Aorta (tissue), 5 donors: ENCODE measurements at regions not wholly inside any gene's neighbourhood (a gene's known extent, or its start where the extent isn't known, plus 50 kb on each side); places are given as distances from the start of the nearest gene placed in this dataset.

Experiments
- ATAC-seq: fragments of 200-7000 bp; cut with Tn5 transposase; one replicate; pipeline ENCODE4 v1.9.1; 2022; ENCODE audit warnings: moderate library complexity; ENCODE audit not compliant: low FRiP score
- DNase-seq, 2 donors: peaks; one replicate each; pipeline ENCODE4 v3.0.0-alpha.2; 2020
- H3K27ac ChIP-seq, 2 donors: one replicate each; pipeline ENCODE4 v1.5.1; 2013; ENCODE audit warnings: low read length in 2 of 2, mild to moderate bottlenecking in 2 of 2, moderate library complexity in 2 of 2, control low read depth in 1 of 2, inconsistent platforms in 1 of 2, low read depth in 1 of 2
- H3K27me3 ChIP-seq, 2 donors: one replicate each; pipeline ENCODE4 v1.6.1; 2013; ENCODE audit warnings: control low read depth in 1 of 2, low read length in 1 of 2, mild to moderate bottlenecking in 1 of 2, moderate library complexity in 1 of 2; ENCODE audit not compliant: insufficient read depth in 2 of 2, control insufficient read depth in 1 of 2
- H3K36me3 ChIP-seq, 2 donors: one replicate each; pipeline ENCODE4 v1.6.1; 2013; ENCODE audit warnings: control low read depth in 1 of 2, low read length in 1 of 2, mild to moderate bottlenecking in 1 of 2; ENCODE audit not compliant: insufficient read depth in 2 of 2, control insufficient read depth in 1 of 2
- H3K4me1 ChIP-seq, 2 donors: one replicate each; pipeline ENCODE4 v1.6.1; 2013; ENCODE audit warnings: low read length in 2 of 2, control low read depth in 1 of 2, mild to moderate bottlenecking in 1 of 2, moderate library complexity in 1 of 2; ENCODE audit not compliant: insufficient read depth in 2 of 2, control insufficient read depth in 1 of 2
- H3K4me3 ChIP-seq, 2 donors: one replicate each; pipeline ENCODE4 v1.5.1; 2013; ENCODE audit warnings: low read length in 2 of 2, control low read depth in 1 of 2, mild to moderate bottlenecking in 1 of 2
- H3K9me3 ChIP-seq: one replicate; pipeline ENCODE4 v1.6.1; 2013; ENCODE audit warnings: mild to moderate bottlenecking, low read length; ENCODE audit not compliant: control insufficient read depth
- WGBS, 2 donors: extraction: QIAGEN DNeasy Blood & Tissue Kit; methylation state at CpG; one replicate each; pipeline ENCODE4 v1.1.7; 2013; 5-methylcytosine and 5-hydroxymethylcytosine counted together
- intact Hi-C, 2 donors: fragments of 100-400 bp; cut with DNase I; formaldehyde crosslinking; loops; one replicate each; pipeline versions ENCODE4 v1.14.2 to v1.15.0; 2022
- donor health status: healthy with polysubstance abuse.
- donor health status: Bipolar disorder and iron deficiency.
- donor health status: DM: no; HTN: no; CAD: no.
- donor health status: DM: no; HTN: no; CAD: no.
- donor health status: DM: yes; HTN: yes; CAD: no.

DNA sequence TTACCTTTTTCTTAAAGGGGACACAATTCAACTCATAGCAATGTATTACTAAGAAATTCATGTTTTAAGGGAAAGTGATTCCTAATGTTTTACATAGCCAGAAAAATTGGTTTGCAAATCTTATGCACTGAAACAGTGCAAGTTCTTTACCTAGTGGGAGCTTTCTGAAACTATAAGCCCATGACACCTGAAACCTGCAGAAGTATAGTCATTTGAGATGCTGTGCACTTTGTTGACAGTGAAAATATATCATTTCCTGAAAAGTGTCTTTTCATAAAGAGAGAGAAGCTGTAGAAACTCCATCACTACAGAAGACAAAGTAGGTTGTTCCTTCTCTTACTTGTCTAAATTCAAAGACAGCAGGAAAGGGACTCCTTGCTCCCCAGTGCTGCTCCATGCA, 517.1 kb downstream of the LMO7 start:
- DNase-seq (no peak), ATAC-seq (no peak)
- Histone ChIP-seq H3K36me3 (no peaks in the 10 kb centered on the region), H3K9me3 (no peaks in the 10 kb centered on the region), H3K27me3 (no peaks in the 10 kb centered on the region), H3K27ac (no peak overlapping the region), H3K4me1 (no peaks in the 10 kb centered on the region), H3K4me3 (no peak overlapping the region)
- intact Hi-C loops = no loop called here

DNA sequence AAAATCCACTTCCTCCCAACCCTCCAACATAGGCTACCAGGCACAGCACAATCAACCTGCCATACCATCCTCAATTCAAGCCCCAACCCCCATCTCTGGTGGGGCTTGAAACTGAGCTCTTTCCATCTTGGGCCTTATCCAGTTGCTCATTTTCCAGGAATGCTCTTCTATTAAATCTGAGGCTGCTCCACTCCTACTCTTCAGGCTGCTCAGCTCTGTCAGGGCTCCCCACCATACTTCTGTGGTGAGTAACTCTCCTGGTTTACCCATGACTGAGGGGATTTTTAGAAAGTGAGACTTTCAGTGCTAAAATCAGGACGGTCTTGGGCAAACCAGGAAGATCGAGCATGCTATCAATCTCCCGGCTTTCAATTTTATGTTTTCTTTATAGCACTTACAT, 512.8 kb downstream of the LMO7 start:
- no peak for ATAC-seq
- no peak for DNase-seq
- Histone ChIP-seq H3K27me3 (no peaks in the 10 kb centered on the region), H3K9me3 (no peaks in the 10 kb centered on the region), H3K36me3 (no peaks in the 10 kb centered on the region), H3K4me3 (no peak overlapping the region), H3K27ac (peak overlapping the region in 1 of 2 donors; percentile 51), H3K4me1 (no peaks in the 10 kb centered on the region)
- intact Hi-C loops = no loop called here
- WGBS, 2 donors = 26 to 32% methylated on average over 3 of the region's 3 CpGs

DNA sequence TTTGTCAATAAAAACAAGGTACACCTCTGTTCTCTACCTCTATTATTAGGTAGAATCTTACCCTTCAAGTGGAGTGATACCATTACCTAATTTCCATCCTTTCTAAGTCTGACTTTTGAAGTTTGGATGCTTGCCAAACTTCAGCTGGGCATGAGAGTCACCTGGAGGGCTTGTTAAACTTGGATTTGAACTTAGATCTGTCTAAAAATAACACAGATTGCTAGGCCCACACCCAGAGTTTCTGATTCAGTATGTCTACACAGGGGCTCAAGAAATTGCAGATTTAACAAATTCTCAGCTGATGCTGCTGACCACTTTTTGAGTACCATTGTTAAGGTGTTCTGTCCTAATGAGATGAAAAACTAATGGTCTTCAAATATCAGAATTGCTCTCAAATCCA, 512.2 kb downstream of the LMO7 start:
- no peak for ATAC-seq
- intact Hi-C loops = no loop called here
- Histone ChIP-seq H3K27me3 (no peaks in the 10 kb centered on the region), H3K27ac (no peak overlapping the region), H3K4me1 (no peaks in the 10 kb centered on the region), H3K4me3 (no peak overlapping the region), H3K9me3 (no peaks in the 10 kb centered on the region), H3K36me3 (no peaks in the 10 kb centered on the region)
- DNase-seq = no peak

DNA sequence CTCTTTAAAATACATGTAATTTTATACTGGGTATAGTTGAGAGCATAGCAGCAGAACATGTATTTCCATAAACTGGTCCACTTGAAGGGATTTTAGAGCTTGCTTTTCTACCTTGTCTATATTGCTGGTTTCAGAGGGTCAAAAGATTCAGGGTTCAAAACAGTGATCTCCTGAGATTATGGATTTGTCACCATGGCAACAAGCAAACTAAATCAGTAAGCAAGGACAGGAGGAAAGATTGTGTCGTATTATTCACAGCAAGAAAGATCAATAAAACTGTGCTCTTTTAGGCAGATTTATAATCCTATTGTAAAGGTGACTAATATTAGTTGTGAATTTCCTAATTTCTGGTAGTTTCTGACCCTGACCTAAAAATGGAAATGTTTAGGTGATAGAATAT, 496.4 kb downstream of the LMO7 start:
- no peak for DNase-seq

DNA sequence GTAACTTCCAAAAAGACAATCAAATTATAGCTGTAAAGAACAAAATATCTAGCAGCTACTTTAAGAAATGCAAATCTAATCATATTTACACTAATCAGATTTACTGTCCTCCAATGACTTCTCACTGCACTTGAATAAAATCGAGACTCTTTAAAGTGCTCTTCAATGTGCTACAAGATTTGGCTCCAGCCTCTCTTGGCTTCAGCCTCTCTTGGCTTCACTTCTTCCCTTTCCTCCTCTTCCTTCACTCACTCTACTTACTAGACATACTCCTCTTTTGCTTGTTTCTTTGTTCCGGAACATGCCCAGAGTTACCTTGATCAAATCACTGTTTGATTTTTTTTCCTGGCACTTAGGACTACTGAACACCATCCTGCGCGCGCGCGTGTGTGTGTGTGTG, 495.4 kb downstream of the LMO7 start:
- Histone ChIP-seq H3K4me1 (no peaks in the 10 kb centered on the region), H3K4me3 (no peak overlapping the region), H3K27me3 (no peaks in the 10 kb centered on the region), H3K36me3 (no peaks in the 10 kb centered on the region), H3K9me3 (no peaks in the 10 kb centered on the region), H3K27ac (no peak overlapping the region)
- DNase-seq = no peak
- WGBS, 2 donors = 67 to 73% methylated on average over 7 of the region's 7 CpGs
- intact Hi-C loops = no loop called here
- no peak for ATAC-seq

More for the DNA sequence above, 496.4 kb downstream of the LMO7 start:
- intact Hi-C loops = no loop called here
- Histone ChIP-seq H3K4me1 (no peaks in the 10 kb centered on the region), H3K27ac (no peak overlapping the region), H3K36me3 (no peaks in the 10 kb centered on the region), H3K4me3 (no peak overlapping the region), H3K9me3 (no peaks in the 10 kb centered on the region), H3K27me3 (no peaks in the 10 kb centered on the region)
- 94 to 97% methylated on average over 1 of the region's 1 CpG for WGBS, 2 donors
- ATAC-seq = no peak

DNA sequence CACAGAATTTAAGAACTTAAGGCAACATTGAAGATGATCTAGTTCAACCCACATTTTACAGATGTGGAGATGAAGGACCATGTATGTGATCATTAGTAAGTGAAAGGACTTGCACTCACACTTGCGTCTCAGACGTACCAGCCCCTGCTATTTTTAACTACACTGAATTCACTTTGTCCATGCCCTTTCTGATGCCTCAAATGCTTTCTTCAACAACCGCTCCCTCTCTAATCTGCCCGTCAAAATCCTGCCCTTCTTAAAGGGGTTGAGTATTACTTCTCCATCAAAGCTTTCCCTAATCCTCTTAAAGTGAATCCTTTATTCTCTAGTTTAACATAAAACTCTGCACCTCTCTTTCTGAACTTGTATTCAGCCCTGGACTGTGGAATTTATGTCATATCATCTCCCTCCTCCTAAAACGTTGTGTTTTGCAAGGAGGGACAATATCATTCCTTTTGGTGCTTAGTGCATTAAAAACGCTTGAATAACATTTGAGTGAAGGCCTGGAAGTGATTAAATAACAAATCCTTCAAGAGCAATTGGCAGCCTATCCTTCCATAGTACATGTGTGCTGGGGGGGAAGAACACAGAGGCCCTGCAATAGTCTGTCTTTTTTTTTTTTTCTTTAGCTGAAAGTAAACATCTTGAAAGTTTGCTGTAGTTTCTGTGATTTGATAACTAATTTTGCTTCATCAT, 493.3 kb downstream of the LMO7 start:
- Histone ChIP-seq H3K9me3 (peaks cover under 1% of the 10 kb centered on the region), H3K36me3 (no peaks in the 10 kb centered on the region), H3K27me3 (no peaks in the 10 kb centered on the region), H3K4me3 (no peak overlapping the region), H3K4me1 (no peaks in the 10 kb centered on the region), H3K27ac (no peak overlapping the region)
- WGBS, 2 donors = 17 to 25% methylated on average over 6 of the region's 6 CpGs
- intact Hi-C loops = no loop called here
- ATAC-seq (no peak), DNase-seq (no peak)

DNA sequence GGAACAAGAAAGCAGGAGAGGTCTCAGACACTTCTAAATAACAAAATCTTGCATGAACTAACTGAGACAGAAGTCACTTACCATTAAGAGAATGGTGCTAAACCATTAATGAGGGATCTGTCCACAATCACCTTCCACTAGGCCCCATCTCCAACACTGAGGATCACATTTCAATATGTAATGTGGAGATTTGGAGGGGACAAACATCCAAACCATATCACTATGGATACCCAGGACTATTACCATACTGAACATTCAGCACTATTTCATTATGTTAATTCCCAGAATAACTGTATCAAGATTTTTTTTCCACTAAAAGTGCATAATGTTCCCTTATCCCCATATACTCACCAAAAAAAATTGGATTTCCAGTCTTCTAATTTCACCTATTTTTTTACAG, 491.8 kb downstream of the LMO7 start:
- no peaks in the 10 kb centered on the region for H3K27me3 ChIP-seq
- no peaks in the 10 kb centered on the region for H3K36me3 ChIP-seq
- no peak overlapping the region for H3K27ac ChIP-seq
- ATAC-seq (no peak), DNase-seq (no peak)
- peaks cover 3% of the 10 kb centered on the region for H3K9me3 ChIP-seq
- H3K4me3 ChIP-seq = no peak overlapping the region
- no peaks in the 10 kb centered on the region for H3K4me1 ChIP-seq
- intact Hi-C loops = no loop called here

DNA sequence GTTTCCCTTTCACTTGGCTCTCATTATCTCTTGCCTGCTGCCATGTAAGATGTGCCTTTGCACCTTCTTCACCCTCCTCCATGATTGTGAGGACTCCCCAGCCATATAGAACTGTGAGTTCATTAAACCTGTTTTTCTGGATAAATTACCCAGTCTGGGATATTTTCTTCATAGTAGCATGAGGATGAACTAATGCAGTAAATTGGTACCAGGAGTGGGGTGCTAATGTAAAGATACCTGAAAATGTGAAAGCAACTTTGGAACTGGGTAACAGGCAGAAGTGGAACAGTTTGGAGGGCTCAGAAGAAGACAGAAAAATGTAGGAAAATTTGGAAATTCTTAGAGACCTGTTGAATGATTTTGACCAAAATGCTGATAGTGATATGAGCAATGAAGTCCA, 487.4 kb downstream of the LMO7 start:
- DNase-seq (no peak), ATAC-seq (no peak)
- Histone ChIP-seq H3K4me1 (no peaks in the 10 kb centered on the region), H3K27me3 (no peaks in the 10 kb centered on the region), H3K4me3 (no peak overlapping the region), H3K36me3 (no peaks in the 10 kb centered on the region), H3K9me3 (peaks cover 3% of the 10 kb centered on the region), H3K27ac (no peak overlapping the region)
- intact Hi-C loops = no loop called here

DNA sequence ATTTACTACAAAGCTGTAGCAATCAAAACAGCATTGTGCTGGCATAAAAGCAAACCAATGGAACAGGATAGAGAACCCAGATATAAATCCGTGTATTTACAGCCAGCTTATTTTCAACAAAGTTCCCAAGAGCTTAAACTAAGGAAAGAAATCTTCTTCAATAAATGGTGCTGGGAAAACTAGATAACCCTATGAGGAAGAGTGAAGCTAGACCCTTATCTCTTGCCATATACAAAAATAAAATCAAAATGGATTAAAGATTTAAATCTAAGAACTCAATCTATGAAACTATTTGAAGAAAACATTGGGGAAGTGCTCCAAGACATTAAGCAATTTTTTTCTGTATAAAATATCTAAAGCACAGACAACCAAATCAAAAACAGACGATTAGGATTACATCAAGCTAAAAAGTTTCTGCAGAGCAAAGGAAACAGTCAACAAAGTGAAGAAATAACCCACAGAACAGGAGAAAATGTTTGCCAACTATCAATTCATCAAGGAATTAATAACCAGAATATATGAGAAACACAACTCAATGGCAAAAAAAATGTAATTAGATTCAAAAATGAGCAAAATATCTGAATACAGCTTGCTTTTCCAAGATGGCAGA, 480.7 kb downstream of the LMO7 start:
- DNase-seq (no peak), ATAC-seq (no peak)
- WGBS, 2 donors = 61 to 68% methylated on average over 2 of the region's 2 CpGs
- Histone ChIP-seq H3K9me3 (no peaks in the 10 kb centered on the region), H3K4me3 (no peak overlapping the region), H3K27me3 (no peaks in the 10 kb centered on the region), H3K36me3 (no peaks in the 10 kb centered on the region), H3K27ac (no peak overlapping the region), H3K4me1 (peaks cover 0 to 1% of the 10 kb centered on the region in 2 donors)
- intact Hi-C loops = no loop called here
